Smooth muscle cell of the brain vasculature (primary cell): ENCODE measurements at regions not wholly inside any gene's neighbourhood (a gene's known extent, or its start where the extent isn't known, plus 50 kb on each side); places are given as distances from the start of the nearest gene placed in this dataset.

Experiments
- DNase-seq: peaks from one replicate; pipeline ENCODE4 v3.0.0-alpha.2; 2012; ENCODE audit warnings: low read depth, low spot score

GRCh38 chr1:59025898-59026426 lies 242.1 kb upstream of the JUN start:
- DNase-seq = no peak

GRCh38 chr1:59026472-59026948 lies 242.7 kb upstream of the JUN start:
- no peak for DNase-seq

- DNase-seq = no peak
These were observed 243.3 kb upstream of the JUN start for GRCh38 chr1:59027177-59027576.

DNA sequence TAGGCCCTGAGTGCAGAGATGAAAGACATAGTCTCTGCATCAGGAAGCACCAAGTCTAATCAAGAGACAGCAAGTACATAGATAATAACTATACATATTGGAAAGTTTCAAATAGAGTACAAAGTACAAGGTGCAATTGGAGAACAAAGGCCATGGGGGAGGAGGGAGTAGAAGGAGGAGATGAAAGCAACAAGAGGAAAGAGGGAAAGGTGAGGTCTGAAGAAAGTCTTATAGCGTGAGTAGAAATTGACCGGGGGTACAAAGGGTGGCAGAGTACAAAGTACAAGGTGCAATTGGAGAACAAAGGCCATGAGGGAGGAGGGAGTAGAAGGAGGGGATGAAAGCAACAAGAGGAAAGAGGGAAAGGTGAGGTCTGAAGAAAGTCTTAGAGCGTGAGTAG lies 244.2 kb upstream of the JUN start:
- no peak for DNase-seq

DNA sequence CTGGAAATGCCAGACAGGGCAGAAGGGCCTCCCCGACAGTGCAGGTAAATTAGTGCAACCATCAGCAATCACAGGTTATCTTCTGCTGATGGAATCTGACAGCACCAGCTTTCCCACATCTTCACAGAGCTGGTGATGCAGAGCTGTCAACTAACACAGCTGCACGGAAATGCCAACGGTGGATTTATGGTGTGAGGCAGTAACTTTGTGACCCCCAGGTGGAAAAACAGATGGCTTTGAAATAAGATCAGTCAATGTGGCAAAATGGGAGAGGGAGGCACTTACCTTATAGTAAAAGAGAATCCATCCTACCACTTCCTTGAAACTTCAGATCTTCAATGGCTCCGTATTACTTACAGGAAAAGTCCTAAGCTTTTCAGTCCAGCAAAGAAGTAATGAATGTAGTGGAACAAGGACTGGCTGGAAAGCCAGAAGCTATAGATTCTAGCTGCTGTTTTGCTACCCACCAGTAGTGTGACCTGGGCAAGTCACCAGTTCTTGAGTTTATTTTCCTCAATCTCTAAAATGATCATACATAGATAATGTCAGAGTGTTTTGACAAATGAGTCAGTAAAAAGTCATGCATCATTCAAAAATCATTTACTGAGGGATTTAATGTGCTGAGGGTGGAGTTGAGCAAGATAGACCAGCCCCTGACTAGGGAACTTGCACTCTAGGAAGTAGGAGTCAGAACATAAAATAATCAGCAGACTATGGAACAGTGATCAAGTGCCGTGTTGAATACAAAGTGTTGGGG lies 245.7 kb upstream of the JUN start:
- DNase-seq = no peak

DNA sequence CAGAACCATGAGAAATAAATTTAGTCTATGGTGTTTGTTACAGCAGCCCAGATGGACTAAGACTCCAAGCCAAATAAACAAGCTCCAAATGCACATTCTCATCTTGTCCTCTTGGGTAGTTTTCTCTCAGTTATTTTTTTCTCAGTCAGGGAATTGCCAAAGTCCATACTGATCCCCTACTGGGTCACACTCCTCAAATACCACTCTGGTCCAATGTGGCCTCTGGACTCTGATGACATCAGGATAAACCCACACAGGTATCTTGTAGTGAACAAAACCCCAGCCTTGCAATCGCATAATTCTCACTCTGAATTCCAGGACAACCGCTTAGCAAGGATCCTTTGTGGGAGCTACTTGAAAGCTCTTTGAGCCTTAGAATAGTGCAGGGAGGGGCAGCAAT lies 248.4 kb upstream of the JUN start:
- no peak for DNase-seq

DNA sequence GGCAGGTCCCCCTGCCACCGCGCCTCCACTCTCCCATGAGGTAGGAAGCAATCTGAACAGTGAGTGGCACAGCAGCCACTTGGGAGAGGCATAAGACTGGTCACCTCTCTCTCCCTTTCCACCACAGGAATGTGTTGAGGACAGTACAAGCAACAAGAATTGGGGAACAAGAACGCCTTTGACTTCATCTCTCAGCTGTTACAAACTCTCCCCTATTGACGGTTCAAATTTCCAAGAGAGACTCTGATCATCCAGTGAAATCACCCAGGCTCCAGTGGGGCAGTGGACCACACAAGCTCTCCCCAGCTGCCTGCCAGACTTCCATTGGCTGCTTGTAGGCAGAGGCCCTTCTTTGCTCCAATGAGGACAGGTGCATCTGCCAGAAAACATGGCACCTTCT lies 249.9 kb upstream of the JUN start:
- no peak for DNase-seq

DNA sequence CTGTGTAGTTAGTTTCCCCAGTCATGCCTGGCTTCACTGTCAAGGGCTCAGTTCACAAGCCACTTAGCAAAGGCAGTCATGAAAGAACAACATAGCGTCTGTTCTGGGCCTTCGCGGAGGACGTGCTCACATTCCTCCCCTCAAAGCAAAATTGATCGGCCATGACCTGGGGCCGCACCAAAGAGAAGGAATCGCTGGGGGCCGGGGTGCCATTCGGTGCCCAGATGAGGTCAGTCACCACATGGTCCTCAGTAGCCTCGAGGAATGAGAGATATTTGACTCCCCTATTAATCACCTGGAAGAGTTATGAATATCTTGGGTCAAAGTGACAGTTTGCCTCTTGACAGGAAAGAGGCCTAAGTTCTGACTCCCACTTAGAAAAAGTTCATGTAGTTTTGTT lies 251.1 kb upstream of the JUN start:
- DNase-seq = no peak

DNA sequence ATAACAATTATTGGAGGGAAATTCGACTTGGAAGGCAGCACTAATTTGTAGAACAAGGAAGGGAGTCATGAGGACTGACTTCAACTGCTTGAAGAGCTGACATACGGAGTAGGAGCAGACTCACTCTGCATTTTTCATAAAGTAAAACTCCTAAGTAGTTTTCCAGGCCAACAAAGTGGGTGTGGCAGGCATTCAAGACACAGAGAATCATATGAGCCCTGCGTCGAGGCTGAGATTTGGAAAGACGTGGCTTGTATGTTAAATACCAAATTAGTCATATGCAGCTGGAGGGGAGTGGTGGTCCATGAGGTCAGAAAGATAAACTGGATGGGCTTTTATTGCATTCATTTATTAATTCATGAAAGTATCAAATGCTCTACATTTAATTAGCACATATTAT lies 255.7 kb upstream of the JUN start:
- DNase-seq = no peak

DNA sequence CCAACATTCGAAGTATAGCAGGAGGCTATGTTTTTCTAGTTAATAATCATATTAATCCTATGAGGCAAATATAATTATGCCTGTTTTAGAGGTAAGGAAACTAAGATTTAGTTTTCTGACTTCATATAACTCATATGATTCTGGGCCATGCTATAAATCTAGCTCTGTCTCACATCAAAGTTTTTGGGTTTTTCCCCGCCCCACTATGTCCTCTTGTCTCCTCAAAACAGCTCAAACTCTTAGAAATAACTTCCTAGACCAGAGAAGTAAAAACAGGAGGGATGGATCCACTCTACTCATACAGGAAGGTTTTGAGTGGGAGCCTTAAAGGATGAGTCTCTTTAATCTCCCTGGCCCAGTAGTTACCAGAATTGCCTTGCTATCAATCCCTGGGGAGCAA lies 256.4 kb upstream of the FGGY start:
- no peak for DNase-seq

DNA sequence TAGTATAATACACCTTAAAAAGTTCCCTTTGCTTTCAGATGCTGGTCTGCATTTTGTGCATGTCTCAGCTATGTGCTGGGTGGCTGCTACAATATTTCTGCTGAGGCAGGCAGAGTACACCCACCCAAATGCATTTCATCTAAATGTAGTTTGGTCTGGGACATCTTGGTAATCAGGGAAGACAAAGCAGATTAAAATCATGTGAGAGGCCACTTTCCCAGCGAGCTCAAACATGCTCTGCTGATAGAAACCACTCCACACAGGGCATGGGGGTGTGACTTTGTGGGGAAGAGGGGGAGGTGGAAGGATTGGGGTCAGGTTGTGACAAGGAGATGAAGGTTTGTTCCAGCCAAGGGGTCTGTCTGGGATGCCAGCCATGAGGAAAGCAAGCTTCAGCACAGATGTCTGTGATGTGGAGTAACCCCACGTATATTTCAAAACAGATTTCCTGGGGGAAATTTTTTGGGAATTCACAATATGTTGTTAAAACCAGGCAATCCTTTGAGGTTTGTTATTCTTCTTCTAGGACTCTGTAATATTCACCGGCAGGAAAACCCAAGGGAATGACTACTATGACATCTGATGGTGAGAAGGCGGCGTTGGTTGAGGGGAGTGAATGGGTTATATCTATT lies 255.1 kb upstream of the FGGY start:
- no peak for DNase-seq

GRCh38 chr1:59043796-59044195 lies 253.1 kb upstream of the FGGY start:
- DNase-seq = no peak

DNA sequence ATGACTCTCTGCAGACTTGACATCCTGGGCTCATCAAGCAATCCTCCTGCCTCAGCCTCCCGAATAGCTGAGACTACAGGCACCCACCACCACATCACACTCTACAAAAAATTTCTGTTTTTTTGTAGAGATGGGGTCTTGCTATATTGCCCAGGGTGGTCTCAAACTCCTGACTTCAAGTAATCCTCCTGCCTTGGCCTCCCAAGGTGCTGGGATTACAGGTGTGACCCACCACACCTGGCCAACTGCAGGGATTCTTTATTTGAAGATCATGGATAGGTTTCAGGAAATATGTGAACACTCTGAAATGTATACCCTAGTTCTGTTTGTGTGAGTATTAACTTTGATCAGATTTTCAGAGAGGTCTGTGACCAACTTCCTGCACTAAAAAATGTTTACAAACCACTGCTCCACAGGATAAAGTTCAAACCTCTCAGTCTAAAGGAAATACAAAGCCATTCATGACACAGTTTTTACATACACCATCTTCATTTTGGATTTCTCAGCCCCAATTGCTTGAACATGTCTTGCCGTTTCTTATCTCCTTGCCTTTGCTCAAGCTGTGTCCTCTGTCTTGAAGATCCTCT lies 252.3 kb upstream of the FGGY start:
- no peak for DNase-seq

DNA sequence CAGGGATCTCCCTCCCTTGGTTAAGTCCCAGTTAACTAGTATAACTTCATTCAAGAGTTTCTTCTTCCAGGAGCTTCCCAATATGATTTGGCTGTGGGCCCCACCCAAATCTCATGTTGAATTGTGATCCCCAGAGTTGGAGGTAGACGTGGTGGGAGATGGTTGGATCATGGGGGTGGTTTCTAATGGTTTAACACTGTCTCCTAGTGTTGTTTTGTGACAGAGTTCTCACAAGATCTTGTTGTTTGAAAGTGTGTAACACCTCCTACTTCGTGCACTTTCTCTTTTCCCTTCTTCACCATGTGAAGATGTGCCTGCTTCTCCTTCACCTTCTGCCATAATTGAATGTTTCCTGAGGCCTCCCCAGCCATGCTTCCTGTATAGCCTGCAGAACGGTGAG lies 251.8 kb upstream of the FGGY start:
- no peak for DNase-seq

DNA sequence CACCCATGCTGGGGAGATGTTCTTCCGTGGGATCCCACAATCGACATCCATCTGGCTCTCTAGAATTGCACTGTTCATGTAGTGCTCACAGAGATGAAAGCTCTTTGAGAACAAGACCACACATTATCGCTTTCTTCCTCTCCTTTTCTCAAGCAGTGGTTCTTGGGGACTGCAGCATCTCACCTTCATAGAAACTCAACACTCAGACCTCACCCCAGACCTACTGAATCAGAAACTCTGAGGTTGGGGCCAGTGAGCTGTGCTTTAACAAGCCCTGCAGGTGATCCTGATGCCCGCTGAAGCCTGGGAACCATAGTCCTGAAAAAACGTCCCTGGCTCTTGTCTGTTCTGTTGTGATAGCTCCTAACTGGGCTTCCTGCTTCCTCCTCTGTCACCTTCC lies 251.3 kb upstream of the FGGY start:
- DNase-seq = no peak

DNA sequence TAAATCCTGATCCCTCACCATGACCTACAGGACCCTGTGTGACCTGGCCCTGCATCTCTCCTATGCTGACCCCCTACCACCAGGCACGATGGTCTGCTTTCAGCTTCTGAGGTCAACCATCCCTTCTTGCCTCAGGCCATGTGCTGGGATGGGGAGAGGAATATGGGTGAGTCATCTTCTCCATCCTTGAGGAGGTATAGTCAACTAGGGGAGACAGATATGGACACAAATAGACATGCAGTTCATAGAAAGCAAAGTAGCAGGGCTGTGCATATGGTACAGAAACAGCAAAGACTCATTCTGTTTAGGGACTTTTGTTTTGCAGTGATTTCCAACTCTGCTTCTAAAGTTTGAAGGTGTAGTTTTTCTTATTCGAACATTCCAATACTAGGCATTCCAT lies 250.8 kb upstream of the FGGY start:
- no peak for DNase-seq

- DNase-seq = no peak
These were observed 250.2 kb upstream of the FGGY start for GRCh38 chr1:59046730-59047157.

DNA sequence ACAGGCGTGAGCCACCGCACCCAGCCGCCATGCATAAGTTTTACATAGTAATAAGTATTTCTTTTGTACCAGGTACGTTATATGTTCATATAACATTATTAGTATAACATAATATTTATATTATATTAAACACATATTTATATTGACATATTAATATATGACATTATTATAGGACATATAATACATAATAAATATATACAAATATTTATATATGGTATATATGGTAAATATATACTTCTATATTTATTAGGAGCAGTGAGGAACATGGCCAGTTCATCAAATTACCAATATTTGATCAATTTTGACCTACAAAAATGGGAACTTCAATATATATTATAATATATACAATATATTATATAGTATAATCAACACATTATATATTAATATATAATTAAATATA lies 245.9 kb upstream of the FGGY start:
- no peak for DNase-seq

DNA sequence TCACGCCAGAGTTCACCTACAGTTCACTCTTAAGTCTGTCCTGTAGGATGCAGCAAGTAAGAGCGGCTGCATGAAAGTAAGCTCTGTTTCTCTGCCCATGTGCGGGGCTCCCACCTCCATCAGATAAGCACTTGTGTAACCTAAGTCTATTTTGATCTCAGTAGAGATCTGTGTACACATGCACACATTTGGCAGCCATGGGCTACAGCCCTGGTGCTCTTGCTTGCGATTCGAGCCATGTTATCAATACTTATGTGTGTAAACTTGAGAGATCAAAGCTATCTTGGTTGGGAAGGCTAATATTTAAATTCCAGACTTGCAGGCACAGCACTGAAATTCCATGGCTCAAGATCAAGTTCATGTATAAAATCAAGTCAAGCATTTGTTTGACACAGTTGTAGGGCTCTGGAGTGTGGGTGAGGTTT lies 244.7 kb upstream of the FGGY start:
- no peak for DNase-seq

DNA sequence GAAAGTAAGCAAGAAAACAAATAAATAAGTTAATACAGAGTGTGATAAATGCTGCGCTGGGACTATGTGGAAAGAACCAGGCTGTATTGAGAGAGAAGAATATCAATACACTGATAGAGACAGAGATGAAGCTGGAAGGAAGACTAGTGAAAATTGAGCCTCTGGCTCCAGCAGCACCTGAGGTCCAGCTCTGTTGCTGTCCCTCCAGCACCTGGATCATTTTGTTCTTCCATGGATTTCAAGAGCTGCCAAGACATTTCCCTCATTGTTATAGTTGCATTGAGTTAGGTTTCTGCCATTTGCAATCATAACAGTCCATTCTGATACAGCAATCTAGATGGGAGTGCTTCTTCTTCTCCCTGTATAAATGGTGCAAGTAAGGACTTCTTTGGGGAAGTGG lies 242.7 kb upstream of the FGGY start:
- no peak for DNase-seq

DNA sequence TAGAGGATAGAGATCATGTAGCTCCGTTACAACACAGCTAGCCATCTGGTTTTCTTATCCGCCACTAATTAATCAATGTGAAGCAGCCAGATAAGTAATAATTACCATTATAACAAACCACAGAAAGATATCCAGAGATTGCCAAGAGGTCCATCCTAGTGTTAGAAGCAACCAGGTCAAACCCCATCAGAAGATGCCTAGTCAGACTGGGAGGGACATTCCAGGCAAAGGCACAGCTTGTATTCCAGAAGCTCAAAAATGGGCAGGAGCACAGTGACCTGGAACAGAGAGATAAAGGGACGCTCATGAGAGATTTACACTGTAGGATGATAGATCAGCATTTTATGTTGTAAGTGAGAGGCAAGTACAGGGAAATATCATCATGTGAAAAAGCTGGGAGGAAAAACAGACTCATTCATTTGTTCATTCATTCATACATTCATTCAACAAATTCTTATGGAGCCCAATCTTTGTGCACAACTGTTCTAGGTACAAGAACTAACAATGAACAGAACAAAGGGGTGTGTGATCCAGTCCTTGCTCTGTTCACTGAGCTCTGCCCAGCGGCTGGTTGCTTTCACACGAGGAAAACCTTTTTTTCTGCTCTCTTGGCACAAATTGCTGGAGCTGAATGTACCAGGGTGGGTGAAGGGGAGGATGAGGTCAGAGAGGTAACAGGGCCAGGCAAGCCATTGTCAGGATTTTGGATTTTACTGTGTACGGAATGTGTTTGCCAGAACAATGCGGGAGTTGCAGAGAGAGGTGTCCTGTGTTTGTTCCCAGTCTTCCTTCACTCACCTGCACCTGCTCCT lies 240.8 kb upstream of the FGGY start:
- no peak for DNase-seq

- DNase-seq = peak; percentile 93
These were observed 239.6 kb upstream of the FGGY start for GRCh38 chr1:59057211-59057694.
